ENCODE measurements at regions not wholly inside any gene's neighbourhood (a gene's known extent, or its start where the extent isn't known, plus 50 kb on each side); places are given as distances from the start of the nearest gene placed in this dataset.

DNA sequence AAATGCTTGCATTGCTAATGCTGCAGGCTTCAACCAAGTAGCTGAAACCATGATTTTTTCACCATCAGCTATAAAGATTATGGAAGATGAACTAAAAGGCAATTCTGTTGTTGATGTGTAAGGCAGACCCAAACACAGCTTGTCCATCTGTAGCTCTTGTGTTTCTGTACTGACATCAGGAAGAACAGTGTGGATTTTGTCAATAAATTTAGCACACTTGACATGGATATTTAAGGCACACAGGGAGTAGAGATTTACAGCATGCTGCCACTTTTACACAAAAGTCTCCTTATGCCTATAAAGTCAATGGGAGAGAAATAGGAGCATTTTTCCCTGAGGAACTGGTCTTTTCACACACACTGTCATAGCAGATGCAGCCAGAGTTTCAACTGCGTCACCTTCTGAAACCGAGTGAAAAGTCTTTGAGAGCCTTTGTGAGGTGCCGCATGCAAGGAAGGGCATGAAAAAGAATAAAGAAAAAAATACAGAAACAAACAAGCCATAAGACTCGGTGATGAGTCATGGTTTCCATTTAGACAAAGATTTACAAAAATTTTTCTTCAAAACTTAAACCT, 261.4 kb upstream of the TFAP2D start:
- TF ChIP-seq ZNF16 (tag by site-specific recombination; IDR thresholded peaks at IDR 0.05; ENCODE audit: low read depth), result no peak
- TF ChIP-seq ZNF37A (tag by site-specific recombination; IDR thresholded peaks at IDR 0.05), result no peak
- no peak for TF ChIP-seq ZNF707 (tag by site-specific recombination; IDR thresholded peaks at IDR 0.05)
- no peak for TF ChIP-seq ZBTB20 (tag by site-specific recombination; IDR thresholded peaks at IDR 0.05)
- no peak for TF ChIP-seq ZNF202 (tag by site-specific recombination; IDR thresholded peaks at IDR 0.05; ENCODE audit: borderline replicate concordance)
- TF ChIP-seq, protein P1, sequence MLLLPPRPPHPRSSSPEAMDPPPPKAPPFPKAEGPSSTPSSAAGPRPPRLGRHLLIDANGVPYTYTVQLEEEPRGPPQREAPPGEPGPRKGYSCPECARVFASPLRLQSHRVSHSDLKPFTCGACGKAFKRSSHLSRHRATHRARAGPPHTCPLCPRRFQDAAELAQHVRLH (tag by site-specific recombination; IDR thresholded peaks at IDR 0.05), result no peak
- no peak for TF ChIP-seq ZNF184 (tag by site-specific recombination; IDR thresholded peaks at IDR 0.05)
- TF ChIP-seq ZNF843 (tag by site-specific recombination; IDR thresholded peaks at IDR 0.05), result no peak
- no peak for TF ChIP-seq GLIS2 (tag by site-specific recombination; IDR thresholded peaks at IDR 0.05)
- TF ChIP-seq ZNF510 (tag by site-specific recombination; IDR thresholded peaks at IDR 0.05; ENCODE audit: insufficient replicate concordance), result no peak
- TF ChIP-seq WT1 (tag by site-specific recombination; IDR thresholded peaks at IDR 0.05), result no peak
- no peak for TF ChIP-seq ZFP69B (tag by site-specific recombination; IDR thresholded peaks at IDR 0.05)
- no peak for TF ChIP-seq TRIM28 (IDR thresholded peaks at IDR 0.05; ENCODE audit: borderline replicate concordance, low read length)
- Histone ChIP-seq H3K36me3 (ENCODE audit: control insufficient read depth in 2 of 2, insufficient read depth in 1 of 2, low read length in 2 of 2) (no peaks in the 10 kb centered on the region), H3K9me3 (ENCODE audit: control insufficient read depth, insufficient read depth, low read depth, low read length) (no peaks in the 10 kb centered on the region), H3K4me1 (ENCODE audit: control insufficient read depth, insufficient read depth, low read length) (no peaks in the 10 kb centered on the region), H3K27ac (ENCODE audit: extremely low read depth, low read depth, low read length) (no peak overlapping the region), H3K4me3 (ENCODE audit: low read depth, low read length) (no peak overlapping the region)
- ChIA-PET CTCF (interaction anchor here (1.1 kb wide), 1 partner anchor 14 kb away, joined by 3 read pairs; no protein-coding TSS in a partner anchor), POLR2A (no interaction called here)

GRCh38 chr6:50455029-50455428, 258.3 kb upstream of the TFAP2D start:
- H3K36me3 ChIP-seq (ENCODE audit: control insufficient read depth in 2 of 2, insufficient read depth in 1 of 2, low read length in 2 of 2), result no peaks in the 10 kb centered on the region
- H3K4me3 ChIP-seq (ENCODE audit: low read depth, low read length), result no peak overlapping the region
- H3K4me1 ChIP-seq (ENCODE audit: control insufficient read depth, insufficient read depth, low read length), result no peaks in the 10 kb centered on the region
- no peak overlapping the region for H3K27ac ChIP-seq (ENCODE audit: extremely low read depth, low read depth, low read length)
- ChIA-PET POLR2A (no interaction called here), CTCF (no interaction called here)
- no peaks in the 10 kb centered on the region for H3K9me3 ChIP-seq (ENCODE audit: control insufficient read depth, insufficient read depth, low read depth, low read length)
- TF ChIP-seq, protein P2, sequence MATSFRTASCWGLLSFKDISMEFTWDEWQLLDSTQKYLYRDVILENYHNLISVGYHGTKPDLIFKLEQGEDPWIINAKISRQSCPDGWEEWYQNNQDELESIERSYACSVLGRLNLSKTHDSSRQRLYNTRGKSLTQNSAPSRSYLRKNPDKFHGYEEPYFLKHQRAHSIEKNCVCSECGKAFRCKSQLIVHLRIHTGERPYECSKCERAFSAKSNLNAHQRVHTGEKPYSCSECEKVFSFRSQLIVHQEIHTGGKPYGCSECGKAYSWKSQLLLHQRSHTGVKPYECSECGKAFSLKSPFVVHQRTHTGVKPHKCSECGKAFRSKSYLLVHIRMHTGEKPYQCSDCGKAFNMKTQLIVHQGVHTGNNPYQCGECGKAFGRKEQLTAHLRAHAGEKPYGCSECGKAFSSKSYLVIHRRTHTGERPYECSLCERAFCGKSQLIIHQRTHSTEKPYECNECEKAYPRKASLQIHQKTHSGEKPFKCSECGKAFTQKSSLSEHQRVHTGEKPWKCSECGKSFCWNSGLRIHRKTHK (tag by site-specific recombination; IDR thresholded peaks at IDR 0.05), result no peak
- TF ChIP-seq, protein P3, sequence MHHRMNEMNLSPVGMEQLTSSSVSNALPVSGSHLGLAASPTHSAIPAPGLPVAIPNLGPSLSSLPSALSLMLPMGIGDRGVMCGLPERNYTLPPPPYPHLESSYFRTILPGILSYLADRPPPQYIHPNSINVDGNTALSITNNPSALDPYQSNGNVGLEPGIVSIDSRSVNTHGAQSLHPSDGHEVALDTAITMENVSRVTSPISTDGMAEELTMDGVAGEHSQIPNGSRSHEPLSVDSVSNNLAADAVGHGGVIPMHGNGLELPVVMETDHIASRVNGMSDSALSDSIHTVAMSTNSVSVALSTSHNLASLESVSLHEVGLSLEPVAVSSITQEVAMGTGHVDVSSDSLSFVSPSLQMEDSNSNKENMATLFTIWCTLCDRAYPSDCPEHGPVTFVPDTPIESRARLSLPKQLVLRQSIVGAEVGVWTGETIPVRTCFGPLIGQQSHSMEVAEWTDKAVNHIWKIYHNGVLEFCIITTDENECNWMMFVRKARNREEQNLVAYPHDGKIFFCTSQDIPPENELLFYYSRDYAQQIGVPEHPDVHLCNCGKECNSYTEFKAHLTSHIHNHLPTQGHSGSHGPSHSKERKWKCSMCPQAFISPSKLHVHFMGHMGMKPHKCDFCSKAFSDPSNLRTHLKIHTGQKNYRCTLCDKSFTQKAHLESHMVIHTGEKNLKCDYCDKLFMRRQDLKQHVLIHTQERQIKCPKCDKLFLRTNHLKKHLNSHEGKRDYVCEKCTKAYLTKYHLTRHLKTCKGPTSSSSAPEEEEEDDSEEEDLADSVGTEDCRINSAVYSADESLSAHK (tag by site-specific recombination; IDR thresholded peaks at IDR 0.05), result no peak
- no peak for TF ChIP-seq ZNF510 (tag by site-specific recombination; IDR thresholded peaks at IDR 0.05; ENCODE audit: insufficient replicate concordance)
- no peak for TF ChIP-seq ZNF16 (tag by site-specific recombination; IDR thresholded peaks at IDR 0.05; ENCODE audit: low read depth)
- no peak for TF ChIP-seq ZNF558 (tag by site-specific recombination; IDR thresholded peaks at IDR 0.05)
- no peak for TF ChIP-seq ZNF266 (tag by site-specific recombination; IDR thresholded peaks at IDR 0.05; ENCODE audit: low read depth)
- TF ChIP-seq, protein P4, sequence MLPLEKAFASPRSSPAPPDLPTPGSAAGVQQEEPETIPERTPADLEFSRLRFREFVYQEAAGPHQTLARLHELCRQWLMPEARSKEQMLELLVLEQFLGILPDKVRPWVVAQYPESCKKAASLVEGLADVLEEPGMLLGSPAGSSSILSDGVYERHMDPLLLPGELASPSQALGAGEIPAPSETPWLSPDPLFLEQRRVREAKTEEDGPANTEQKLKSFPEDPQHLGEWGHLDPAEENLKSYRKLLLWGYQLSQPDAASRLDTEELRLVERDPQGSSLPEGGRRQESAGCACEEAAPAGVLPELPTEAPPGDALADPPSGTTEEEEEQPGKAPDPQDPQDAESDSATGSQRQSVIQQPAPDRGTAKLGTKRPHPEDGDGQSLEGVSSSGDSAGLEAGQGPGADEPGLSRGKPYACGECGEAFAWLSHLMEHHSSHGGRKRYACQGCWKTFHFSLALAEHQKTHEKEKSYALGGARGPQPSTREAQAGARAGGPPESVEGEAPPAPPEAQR (tag by site-specific recombination; IDR thresholded peaks at IDR 0.05), result no peak
- no peak for TF ChIP-seq PATZ1 (tag by site-specific recombination; IDR thresholded peaks at IDR 0.05)
- TF ChIP-seq ZNF600 (tag by site-specific recombination; IDR thresholded peaks at IDR 0.05), result no peak
- TF ChIP-seq SCRT1 (tag by site-specific recombination; IDR thresholded peaks at IDR 0.05; ENCODE audit: borderline replicate concordance), result no peak
- no peak for TF ChIP-seq ZNF155 (tag by site-specific recombination; IDR thresholded peaks at IDR 0.05)
- TF ChIP-seq ZNF623 (tag by site-specific recombination; IDR thresholded peaks at IDR 0.05), result no peak
- TF ChIP-seq ZNF561 (tag by site-specific recombination; IDR thresholded peaks at IDR 0.05; ENCODE audit: borderline replicate concordance), result no peak
- TF ChIP-seq SP7 (tag by site-specific recombination; IDR thresholded peaks at IDR 0.05), result no peak
- TF ChIP-seq, protein P5, sequence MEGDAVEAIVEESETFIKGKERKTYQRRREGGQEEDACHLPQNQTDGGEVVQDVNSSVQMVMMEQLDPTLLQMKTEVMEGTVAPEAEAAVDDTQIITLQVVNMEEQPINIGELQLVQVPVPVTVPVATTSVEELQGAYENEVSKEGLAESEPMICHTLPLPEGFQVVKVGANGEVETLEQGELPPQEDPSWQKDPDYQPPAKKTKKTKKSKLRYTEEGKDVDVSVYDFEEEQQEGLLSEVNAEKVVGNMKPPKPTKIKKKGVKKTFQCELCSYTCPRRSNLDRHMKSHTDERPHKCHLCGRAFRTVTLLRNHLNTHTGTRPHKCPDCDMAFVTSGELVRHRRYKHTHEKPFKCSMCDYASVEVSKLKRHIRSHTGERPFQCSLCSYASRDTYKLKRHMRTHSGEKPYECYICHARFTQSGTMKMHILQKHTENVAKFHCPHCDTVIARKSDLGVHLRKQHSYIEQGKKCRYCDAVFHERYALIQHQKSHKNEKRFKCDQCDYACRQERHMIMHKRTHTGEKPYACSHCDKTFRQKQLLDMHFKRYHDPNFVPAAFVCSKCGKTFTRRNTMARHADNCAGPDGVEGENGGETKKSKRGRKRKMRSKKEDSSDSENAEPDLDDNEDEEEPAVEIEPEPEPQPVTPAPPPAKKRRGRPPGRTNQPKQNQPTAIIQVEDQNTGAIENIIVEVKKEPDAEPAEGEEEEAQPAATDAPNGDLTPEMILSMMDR (tag by site-specific recombination; IDR thresholded peaks at IDR 0.05), result no peak
- no peak for TF ChIP-seq ZNF514 (tag by site-specific recombination; IDR thresholded peaks at IDR 0.05)

Data from HEK293 (cell line).